Nucleus accumbens (tissue), 56 donors: ENCODE measurements at regions not wholly inside any gene's neighbourhood (a gene's known extent, or its start where the extent isn't known, plus 50 kb on each side); places are given as distances from the start of the nearest gene placed in this dataset.
A peak's percentile ranks its signal among the peaks of the same experiment; 100 is the strongest.

Experiments used
- DNase-seq, 56 donors: peaks; one replicate each; lab custom pipeline; 2025; lab: John Stamatoyannopoulos, UW

- no peak for DNase-seq
Measured at GRCh38 chr4:22911285-22911684, 218.5 kb downstream of the GBA3 start.

GRCh38 chr4:22910200-22910599 is 217.5 kb downstream of the GBA3 start:
- no peak for DNase-seq

- DNase-seq, result no peak
Measured at GRCh38 chr4:22906045-22906444, 213.3 kb downstream of the GBA3 start.

- no peak for DNase-seq
Measured at GRCh38 chr4:22903913-22904312, 211.2 kb downstream of the GBA3 start.

GRCh38 chr4:22901631-22902030 is 208.9 kb downstream of the GBA3 start:
- no peak for DNase-seq

- no peak for DNase-seq
Measured at GRCh38 chr4:22900876-22901275, 208.1 kb downstream of the GBA3 start.

GRCh38 chr4:22897520-22898108 is 204.9 kb downstream of the GBA3 start:
- peak in 15 of 56 donors; percentile 0 to 24 (median 4) for DNase-seq

- DNase-seq, result no peak
Measured at GRCh38 chr4:22895482-22895881, 202.7 kb downstream of the GBA3 start.

- DNase-seq, result no peak
Measured at GRCh38 chr4:22884157-22884556, 191.4 kb downstream of the GBA3 start.

GRCh38 chr4:22881411-22881810 is 188.7 kb downstream of the GBA3 start:
- no peak for DNase-seq

GRCh38 chr4:22877486-22878052 is 184.8 kb downstream of the GBA3 start:
- DNase-seq, result no peak

GRCh38 chr4:22876270-22876669 is 183.5 kb downstream of the GBA3 start:
- no peak for DNase-seq

- no peak for DNase-seq
Measured at GRCh38 chr4:22875587-22876257, 183.0 kb downstream of the GBA3 start.

GRCh38 chr4:22874334-22874912 is 181.7 kb downstream of the GBA3 start:
- no peak for DNase-seq

GRCh38 chr4:22873899-22874298 is 181.2 kb downstream of the GBA3 start:
- no peak for DNase-seq

GRCh38 chr4:22870847-22871449 is 178.2 kb downstream of the GBA3 start:
- DNase-seq, result no peak

GRCh38 chr4:22869235-22869634 is 176.5 kb downstream of the GBA3 start:
- no peak for DNase-seq
